SU-DHL-6 (cell line): ENCODE measurements at regions not wholly inside any gene's neighbourhood (a gene's known extent, or its start where the extent isn't known, plus 50 kb on each side); places are given as distances from the start of the nearest gene placed in this dataset.

Source experiments
- H2AFZ ChIP-seq: fragments of 200-600 bp; sonication (generic); 2 replicates; pipeline ENCODE4 v1.6.1; 2014; ENCODE audit warnings: low read depth, mild to moderate bottlenecking, moderate library complexity, mixed read lengths, antibody characterized with exemption, low read length; ENCODE audit not compliant: severe bottlenecking
- H3F3A ChIP-seq: fragments of 200-600 bp; shearing (Covaris generic); 2 replicates; pipeline ENCODE4 v1.6.0; 2016; ENCODE audit warnings: antibody characterized with exemption, mild to moderate bottlenecking; ENCODE audit not compliant: insufficient read depth
- H3K27ac ChIP-seq: fragments of 200-600 bp; sonication (generic); 2 replicates; pipeline ENCODE4 v1.5.1; 2016; ENCODE audit warnings: low read depth, mild to moderate bottlenecking, low read length, moderate library complexity, mixed read lengths
- H3K27me3 ChIP-seq: fragments of 200-600 bp; sonication (generic), shearing (Covaris generic); 2 replicates; pipeline ENCODE4 v1.6.0; 2014; ENCODE audit warnings: mild to moderate bottlenecking, low read length
- H3K36me3 ChIP-seq: fragments of 200-600 bp; sonication (generic); 2 replicates; pipeline ENCODE4 v1.6.1; 2014; ENCODE audit warnings: mild to moderate bottlenecking, low read length, mixed read lengths
- H3K4me2 ChIP-seq: fragments of 300-600, 200-600 bp; shearing (Covaris generic), sonication (generic); 2 replicates; pipeline ENCODE4 v1.6.0; 2014; ENCODE audit warnings: low read length, low read depth, mild to moderate bottlenecking; ENCODE audit not compliant: poor library complexity, severe bottlenecking
- H3K4me3 ChIP-seq: fragments of 200-600 bp; sonication (generic); 2 replicates; pipeline ENCODE4 v1.5.1; 2014; ENCODE audit warnings: antibody characterized with exemption, low read length, mild to moderate bottlenecking, mixed read lengths; ENCODE audit not compliant: insufficient read depth, poor library complexity, severe bottlenecking
- H3K79me2 ChIP-seq: fragments of 200-600 bp; sonication (generic); 2 replicates; pipeline ENCODE4 v1.6.1; 2014; ENCODE audit warnings: mild to moderate bottlenecking, low read length, moderate library complexity; ENCODE audit not compliant: insufficient read depth
- H3K9ac ChIP-seq: fragments of 200-600 bp; sonication (generic); 2 replicates; pipeline ENCODE4 v1.7.0; 2014; ENCODE audit warnings: mild to moderate bottlenecking, low read length
- H3K9me2 ChIP-seq: fragments of 200-600 bp; sonication (generic); replicated peaks from 2 replicates; pipeline ENCODE4 v1.6.1; 2014; ENCODE audit warnings: low read length; ENCODE audit not compliant: insufficient read depth
- H3K9me3 ChIP-seq: fragments of 200-600 bp; sonication (generic); 2 replicates; pipeline ENCODE4 v1.6.1; 2014; ENCODE audit warnings: low read length, mixed read lengths; ENCODE audit not compliant: insufficient read depth
- H4K20me1 ChIP-seq: fragments of 200-600 bp; sonication (generic); 2 replicates; pipeline ENCODE4 v1.6.1; 2014; ENCODE audit warnings: low read depth, mild to moderate bottlenecking, antibody characterized with exemption, low read length, moderate library complexity, mixed read lengths
- EZH2phosphoT487 ChIP-seq: fragments of 200-600 bp; sonication (generic), shearing (Covaris generic); conservative IDR thresholded peaks from 2 replicates; pipeline ENCODE4 v1.6.1; 2018; ENCODE audit warnings: mild to moderate bottlenecking, antibody characterized with exemption, low read length, moderate library complexity, mixed read lengths
- TF ChIP-seq, protein P1 (sequence below): fragments of 200-600 bp; sonication (generic); IDR thresholded peaks from one replicate; pipeline ENCODE4 v1.5.1; 2017; ENCODE audit warnings: antibody characterized with exemption, mild to moderate bottlenecking, low read length, moderate library complexity; ENCODE audit not compliant: insufficient read depth, poor library complexity, severe bottlenecking

DNA sequence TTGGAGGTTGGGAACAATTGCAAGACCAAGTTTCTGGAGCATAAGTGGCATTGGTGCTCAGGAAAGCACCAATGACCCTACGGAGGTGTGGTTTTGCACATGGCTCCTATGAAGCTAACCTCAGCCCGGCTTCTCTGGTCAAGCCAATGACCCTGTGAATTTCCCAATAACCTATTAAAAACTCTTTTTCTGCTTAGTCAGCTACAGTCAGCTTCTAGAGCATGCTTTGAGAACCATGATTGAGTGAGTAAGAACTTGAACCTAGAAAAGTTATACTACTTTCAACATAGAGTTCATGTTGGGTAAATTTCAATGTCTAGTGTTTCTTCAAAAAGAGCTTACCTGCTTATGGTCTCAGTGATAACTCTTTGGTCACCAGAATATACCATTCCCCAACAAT, 163.2 kb downstream of the RSL24D1 start:
- Histone ChIP-seq H3K9me3 (no peaks in the 10 kb centered on the region), H4K20me1 (no peaks in the 10 kb centered on the region), H3K4me2 (no peak overlapping the region), H3K79me2 (no peaks in the 10 kb centered on the region), H2AFZ (no peak overlapping the region), H3K27me3 (no peaks in the 10 kb centered on the region), H3K9ac (no peak overlapping the region), H3K27ac (no peak overlapping the region), H3F3A (no peaks in the 10 kb centered on the region), H3K36me3 (no peaks in the 10 kb centered on the region), H3K9me2 (no peaks in the 10 kb centered on the region), H3K4me3 (no peak overlapping the region)
- TF ChIP-seq, protein P1, sequence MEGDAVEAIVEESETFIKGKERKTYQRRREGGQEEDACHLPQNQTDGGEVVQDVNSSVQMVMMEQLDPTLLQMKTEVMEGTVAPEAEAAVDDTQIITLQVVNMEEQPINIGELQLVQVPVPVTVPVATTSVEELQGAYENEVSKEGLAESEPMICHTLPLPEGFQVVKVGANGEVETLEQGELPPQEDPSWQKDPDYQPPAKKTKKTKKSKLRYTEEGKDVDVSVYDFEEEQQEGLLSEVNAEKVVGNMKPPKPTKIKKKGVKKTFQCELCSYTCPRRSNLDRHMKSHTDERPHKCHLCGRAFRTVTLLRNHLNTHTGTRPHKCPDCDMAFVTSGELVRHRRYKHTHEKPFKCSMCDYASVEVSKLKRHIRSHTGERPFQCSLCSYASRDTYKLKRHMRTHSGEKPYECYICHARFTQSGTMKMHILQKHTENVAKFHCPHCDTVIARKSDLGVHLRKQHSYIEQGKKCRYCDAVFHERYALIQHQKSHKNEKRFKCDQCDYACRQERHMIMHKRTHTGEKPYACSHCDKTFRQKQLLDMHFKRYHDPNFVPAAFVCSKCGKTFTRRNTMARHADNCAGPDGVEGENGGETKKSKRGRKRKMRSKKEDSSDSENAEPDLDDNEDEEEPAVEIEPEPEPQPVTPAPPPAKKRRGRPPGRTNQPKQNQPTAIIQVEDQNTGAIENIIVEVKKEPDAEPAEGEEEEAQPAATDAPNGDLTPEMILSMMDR, result no peak

DNA sequence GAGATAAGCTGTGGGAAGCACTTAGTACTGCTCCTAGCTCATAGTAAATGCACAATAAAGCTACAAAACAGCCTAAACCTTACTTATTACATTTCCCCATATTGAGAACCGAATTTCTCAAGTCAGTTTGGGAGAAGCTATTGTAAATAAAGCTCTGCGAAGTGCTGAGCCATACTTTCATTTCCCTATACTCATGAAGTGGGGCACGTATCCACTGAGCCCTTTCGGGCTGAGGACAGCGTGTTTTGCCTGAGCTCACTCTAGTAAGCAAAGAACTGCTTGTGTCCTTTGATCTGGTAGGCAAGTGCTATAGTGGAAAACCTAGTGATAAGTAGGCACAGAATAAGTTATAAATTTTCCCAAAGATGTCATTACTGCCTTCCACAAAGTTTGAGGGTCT, 165.0 kb downstream of the RSL24D1 start:
- Histone ChIP-seq H2AFZ (no peak overlapping the region), H3K36me3 (no peaks in the 10 kb centered on the region), H3K4me2 (no peak overlapping the region), H3K79me2 (no peaks in the 10 kb centered on the region), H3K9me3 (no peaks in the 10 kb centered on the region), H3K9me2 (no peaks in the 10 kb centered on the region), H3F3A (no peaks in the 10 kb centered on the region), H3K4me3 (no peak overlapping the region), H3K9ac (no peak overlapping the region), H4K20me1 (no peaks in the 10 kb centered on the region), H3K27me3 (no peaks in the 10 kb centered on the region), H3K27ac (no peak overlapping the region)
- no peak for TF ChIP-seq EZH2phosphoT487
- TF ChIP-seq, protein P1, result no peak

DNA sequence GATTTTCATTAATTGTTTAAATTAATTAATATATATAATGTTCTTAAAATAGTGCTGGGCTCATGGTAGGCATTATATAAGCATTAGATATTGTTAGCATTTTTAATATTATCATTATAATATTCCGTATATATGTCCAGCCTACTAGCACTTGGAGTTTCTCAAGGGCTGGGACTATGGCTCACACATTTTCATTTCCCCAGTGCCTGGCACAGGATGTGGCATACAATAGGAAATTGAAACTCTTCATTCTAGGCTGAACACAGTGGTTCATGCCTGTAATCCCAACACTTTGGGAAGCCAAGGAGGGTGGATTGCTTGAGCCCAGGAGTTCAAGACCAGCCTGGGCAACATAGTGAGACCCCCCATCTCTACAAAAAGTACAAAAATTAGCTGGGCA, 170.4 kb downstream of the RSL24D1 start:
- H3K4me2 ChIP-seq, result no peak overlapping the region
- no peaks in the 10 kb centered on the region for H3K9me2 ChIP-seq
- TF ChIP-seq, protein P1, result no peak
- TF ChIP-seq EZH2phosphoT487, result no peak

DNA sequence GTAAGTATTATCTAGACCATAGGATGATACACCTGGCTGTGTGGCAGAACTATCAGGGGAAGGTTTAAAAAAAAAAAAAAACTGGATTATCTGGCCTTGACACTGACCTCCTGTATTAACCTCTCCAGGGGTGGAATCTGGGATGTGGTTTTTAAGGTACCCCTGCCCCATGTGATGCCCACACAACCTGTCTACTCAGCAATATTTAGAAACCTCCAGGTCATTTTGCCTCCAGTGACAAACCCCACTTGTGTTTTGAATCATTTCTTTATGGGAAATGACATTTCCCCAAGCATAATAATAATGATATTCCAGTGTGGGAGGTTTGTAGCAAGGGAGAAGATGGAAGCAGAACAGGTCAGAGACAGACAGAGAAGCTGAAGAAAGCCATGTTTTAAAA, 179.1 kb downstream of the RSL24D1 start:
- no peaks in the 10 kb centered on the region for H3K27me3 ChIP-seq
- H3K4me3 ChIP-seq, result no peak overlapping the region
- no peaks in the 10 kb centered on the region for H4K20me1 ChIP-seq
- no peaks in the 10 kb centered on the region for H3K9me2 ChIP-seq
- no peak overlapping the region for H3K4me2 ChIP-seq
- TF ChIP-seq, protein P1, result no peak
- TF ChIP-seq EZH2phosphoT487, result no peak
- H3F3A ChIP-seq, result no peaks in the 10 kb centered on the region
- H3K36me3 ChIP-seq, result no peaks in the 10 kb centered on the region
- H2AFZ ChIP-seq, result no peak overlapping the region
- H3K79me2 ChIP-seq, result no peaks in the 10 kb centered on the region
- H3K9ac ChIP-seq, result no peak overlapping the region
- H3K27ac ChIP-seq, result no peak overlapping the region
- H3K9me3 ChIP-seq, result no peaks in the 10 kb centered on the region

More for the DNA sequence above, 170.4 kb downstream of the RSL24D1 start:
- Histone ChIP-seq H3K79me2 (no peaks in the 10 kb centered on the region), H2AFZ (no peak overlapping the region), H3K27ac (no peak overlapping the region), H3K9ac (no peak overlapping the region), H3K9me3 (no peaks in the 10 kb centered on the region), H3F3A (no peaks in the 10 kb centered on the region), H3K4me3 (no peak overlapping the region), H4K20me1 (no peaks in the 10 kb centered on the region), H3K27me3 (no peaks in the 10 kb centered on the region), H3K36me3 (no peaks in the 10 kb centered on the region)
